PFSK-1 (cell line): ENCODE measurements at regions not wholly inside any gene's neighbourhood (a gene's known extent, or its start where the extent isn't known, plus 50 kb on each side); places are given as distances from the start of the nearest gene placed in this dataset.

ENCODE experiments used
- FOXP2 ChIP-seq: optimal IDR thresholded peaks from 2 replicates; pipeline ENCODE3; 2011; ENCODE audit warnings: borderline replicate concordance, control low read depth, inconsistent platforms; ENCODE audit not compliant: insufficient read depth; ENCODE audit errors: extremely low read length, extremely low read depth
- POLR2AphosphoS5 ChIP-seq: IDR thresholded peaks from 2 replicates; pipeline ENCODE4 v1.6.1; 2012; ENCODE audit warnings: low read depth, mild to moderate bottlenecking, control low read depth, low read length, moderate library complexity
- SIN3A ChIP-seq: IDR thresholded peaks from 2 replicates; pipeline ENCODE4 v1.6.1; 2012; ENCODE audit warnings: mild to moderate bottlenecking, low read length, moderate library complexity, borderline replicate concordance; ENCODE audit not compliant: insufficient read depth
- TAF1 ChIP-seq: IDR thresholded peaks from 2 replicates; pipeline ENCODE4 v1.6.1; 2012; ENCODE audit warnings: low read length, control low read depth, borderline replicate concordance; ENCODE audit not compliant: insufficient read depth
- TF ChIP-seq, protein P1 (sequence below), 2 experiments: IDR thresholded peaks; 2 replicates each; pipeline versions ENCODE4 v1.6.1 to v1.8.0; 2011 to 2012; ENCODE audit warnings: low read depth in 2 of 2, low read length in 2 of 2, control low read depth in 1 of 2, inconsistent platforms in 1 of 2, mild to moderate bottlenecking in 1 of 2, moderate library complexity in 1 of 2; ENCODE audit not compliant: insufficient read depth in 1 of 2

DNA sequence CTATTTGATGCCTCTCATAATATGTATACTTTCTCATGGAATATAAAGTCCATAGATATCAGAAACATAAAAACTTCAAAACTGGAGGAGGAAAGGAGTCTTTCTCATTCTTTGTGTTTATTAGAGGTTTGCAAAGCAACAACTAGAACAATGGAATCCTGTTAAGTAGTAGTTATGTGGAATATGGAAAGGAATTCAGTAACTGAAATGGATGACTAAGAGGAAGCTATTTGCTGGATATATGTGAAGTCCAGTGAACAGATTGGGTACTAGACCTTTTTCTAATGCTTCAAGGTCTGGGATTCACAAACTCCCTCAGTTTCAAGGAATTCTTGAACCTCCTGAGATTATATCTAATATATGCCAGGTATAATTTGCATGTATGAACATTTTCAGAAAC lies 353.6 kb upstream of the FANCL start:
- TF ChIP-seq POLR2AphosphoS5 = no peak
- TF ChIP-seq, protein P1, sequence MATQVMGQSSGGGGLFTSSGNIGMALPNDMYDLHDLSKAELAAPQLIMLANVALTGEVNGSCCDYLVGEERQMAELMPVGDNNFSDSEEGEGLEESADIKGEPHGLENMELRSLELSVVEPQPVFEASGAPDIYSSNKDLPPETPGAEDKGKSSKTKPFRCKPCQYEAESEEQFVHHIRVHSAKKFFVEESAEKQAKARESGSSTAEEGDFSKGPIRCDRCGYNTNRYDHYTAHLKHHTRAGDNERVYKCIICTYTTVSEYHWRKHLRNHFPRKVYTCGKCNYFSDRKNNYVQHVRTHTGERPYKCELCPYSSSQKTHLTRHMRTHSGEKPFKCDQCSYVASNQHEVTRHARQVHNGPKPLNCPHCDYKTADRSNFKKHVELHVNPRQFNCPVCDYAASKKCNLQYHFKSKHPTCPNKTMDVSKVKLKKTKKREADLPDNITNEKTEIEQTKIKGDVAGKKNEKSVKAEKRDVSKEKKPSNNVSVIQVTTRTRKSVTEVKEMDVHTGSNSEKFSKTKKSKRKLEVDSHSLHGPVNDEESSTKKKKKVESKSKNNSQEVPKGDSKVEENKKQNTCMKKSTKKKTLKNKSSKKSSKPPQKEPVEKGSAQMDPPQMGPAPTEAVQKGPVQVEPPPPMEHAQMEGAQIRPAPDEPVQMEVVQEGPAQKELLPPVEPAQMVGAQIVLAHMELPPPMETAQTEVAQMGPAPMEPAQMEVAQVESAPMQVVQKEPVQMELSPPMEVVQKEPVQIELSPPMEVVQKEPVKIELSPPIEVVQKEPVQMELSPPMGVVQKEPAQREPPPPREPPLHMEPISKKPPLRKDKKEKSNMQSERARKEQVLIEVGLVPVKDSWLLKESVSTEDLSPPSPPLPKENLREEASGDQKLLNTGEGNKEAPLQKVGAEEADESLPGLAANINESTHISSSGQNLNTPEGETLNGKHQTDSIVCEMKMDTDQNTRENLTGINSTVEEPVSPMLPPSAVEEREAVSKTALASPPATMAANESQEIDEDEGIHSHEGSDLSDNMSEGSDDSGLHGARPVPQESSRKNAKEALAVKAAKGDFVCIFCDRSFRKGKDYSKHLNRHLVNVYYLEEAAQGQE (IDR thresholded peaks at IDR 0.05; ENCODE audit: insufficient read depth in 1 of 2, low read depth in 2 of 2, low read length in 2 of 2) = no peak
- TF ChIP-seq SIN3A = no peak
- no peak for TF ChIP-seq TAF1
- no peak for TF ChIP-seq FOXP2
